ENCODE measurements at regions not wholly inside any gene's neighbourhood (a gene's known extent, or its start where the extent isn't known, plus 50 kb on each side); places are given as distances from the start of the nearest gene placed in this dataset.
A peak's percentile ranks its signal among the peaks of the same experiment; 100 is the strongest.

- no peak overlapping the region for H3K27ac ChIP-seq (ENCODE audit: low read depth, low read length)
- H3K4me3 ChIP-seq (replicated peaks in 1 of 2; ENCODE audit: low read depth in 1 of 2, low read length in 2 of 2): no peak overlapping the region
- ATAC-seq: no peak
- H3K27me3 ChIP-seq (ENCODE audit: insufficient read depth, low read length): no peaks in the 10 kb centered on the region; the same call in 1 of the 2 replicates
- POLR2A ChIA-PET: no interaction called here
- no peak for DNase-seq (ENCODE audit: low read depth, low spot score)
- H4K20me1 ChIP-seq (ENCODE audit: insufficient read depth): no peaks in the 10 kb centered on the region
- RAD21 ChIA-PET (ENCODE audit: low non-redundant PET in 1 of 2, low total read pairs in 2 of 2, uncharacterized antibody in 2 of 2, unreplicated experiment in 2 of 2): no interaction called here
- no peaks in the 10 kb centered on the region for H3K9me3 ChIP-seq (ENCODE audit: control insufficient read depth in 1 of 2, insufficient read depth in 1 of 2, low read depth in 1 of 2, low read length in 2 of 2)
- H3K4me1 ChIP-seq (ENCODE audit: control insufficient read depth in 1 of 2, insufficient read depth in 2 of 2, low read length in 2 of 2): peaks cover 11 to 31% of the 10 kb centered on the region in 2 experiments
- H2AFZ ChIP-seq (ENCODE audit: low read depth, low read length, poor library complexity, severe bottlenecking): no peak overlapping the region
- H3K9ac ChIP-seq (ENCODE audit: low read length): no peak overlapping the region
- TF ChIP-seq FOSL1 (IDR thresholded peaks at IDR 0.05; ENCODE audit: low read depth): no peak
- TF ChIP-seq SIN3A (IDR thresholded peaks at IDR 0.05; ENCODE audit: low read depth): no peak
- TF ChIP-seq POLR2AphosphoS5 (IDR thresholded peaks at IDR 0.05; ENCODE audit: low read depth, low read length): no peak
- TF ChIP-seq TCF7L2 (IDR thresholded peaks at IDR 0.05; ENCODE audit: borderline replicate concordance, extremely low read depth, insufficient read depth, insufficient read length): no peak
- TF ChIP-seq, protein P1, sequence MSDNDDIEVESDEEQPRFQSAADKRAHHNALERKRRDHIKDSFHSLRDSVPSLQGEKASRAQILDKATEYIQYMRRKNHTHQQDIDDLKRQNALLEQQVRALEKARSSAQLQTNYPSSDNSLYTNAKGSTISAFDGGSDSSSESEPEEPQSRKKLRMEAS (IDR thresholded peaks at IDR 0.05): no peak
- TF ChIP-seq EGR1 (IDR thresholded peaks at IDR 0.05; ENCODE audit: low read depth): no peak
- no peak for TF ChIP-seq SRF (IDR thresholded peaks at IDR 0.05; ENCODE audit: low read depth)
- no peaks in the 10 kb centered on the region for H3K36me3 ChIP-seq (ENCODE audit: control insufficient read depth in 1 of 2, insufficient read depth in 2 of 2, low read length in 2 of 2)
- no peaks in the 10 kb centered on the region for H3K9me2 ChIP-seq (ENCODE audit: insufficient read depth)
- BruUV-seq (replicated peaks): no TSS peak
- peak overlapping the region; percentile 11; the same call in 1 of the 2 replicates for H3K4me2 ChIP-seq (ENCODE audit: low read length)
- no peaks in the 10 kb centered on the region for H3K79me2 ChIP-seq (ENCODE audit: insufficient read depth, low read length)
- intact Hi-C loops (cut with micrococcal nuclease): no loop called here
- CTCF ChIA-PET: interaction anchor here (2.0 kb wide), 1 partner anchor 14 kb away, joined by 6 read pairs; no protein-coding TSS in a partner anchor
These were observed 180.4 kb downstream of the UACA start for GRCh38 chr15:70583006-70583405.

DNA sequence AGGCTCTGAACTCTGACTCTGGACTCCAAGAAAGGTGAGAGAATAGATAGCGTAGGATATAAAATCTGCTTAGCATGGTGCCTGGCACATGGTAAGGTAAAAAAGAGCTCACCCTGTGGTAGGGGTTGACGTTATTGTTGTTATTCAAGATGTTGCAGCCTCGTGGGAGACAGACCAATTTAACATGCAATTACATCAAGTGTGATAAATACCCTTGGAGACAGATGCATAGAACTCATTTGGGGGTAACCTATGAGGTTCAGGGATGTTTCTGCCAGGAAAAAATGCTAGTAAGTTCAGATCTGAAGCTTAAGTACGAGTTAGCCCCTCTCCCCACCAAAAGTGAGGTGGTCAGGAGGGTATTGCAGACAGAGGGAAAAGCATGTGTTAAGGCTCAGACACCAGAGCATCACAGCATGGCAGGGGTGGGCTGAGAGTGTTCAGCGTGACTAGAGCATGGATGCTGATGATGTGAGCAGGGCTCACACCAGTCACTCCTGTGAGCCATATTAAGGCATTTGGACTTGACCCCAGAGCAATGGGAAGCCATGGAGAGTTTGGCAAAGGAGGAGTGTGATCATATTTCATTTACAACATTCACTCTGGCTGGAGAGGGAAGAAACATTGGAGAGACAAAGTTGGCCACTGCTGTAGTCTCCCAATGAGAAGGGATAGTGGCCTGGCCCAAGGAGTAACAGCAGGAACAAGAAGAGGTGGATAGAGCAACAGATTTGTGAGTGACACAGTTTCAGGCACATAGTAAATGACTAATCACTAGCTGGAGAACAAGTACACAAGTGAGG lies 181.0 kb downstream of the UACA start:
- Histone ChIP-seq H3K9me3 (ENCODE audit: control insufficient read depth in 1 of 2, insufficient read depth in 1 of 2, low read depth in 1 of 2, low read length in 2 of 2) (no peaks in the 10 kb centered on the region), H3K79me2 (ENCODE audit: insufficient read depth, low read length) (no peaks in the 10 kb centered on the region), H3K27ac (ENCODE audit: low read depth, low read length) (no peak overlapping the region), H3K27me3 (ENCODE audit: insufficient read depth, low read length) (no peaks in the 10 kb centered on the region; the same call in 1 of the 2 replicates), H3K9me2 (ENCODE audit: insufficient read depth) (no peaks in the 10 kb centered on the region), H3K9ac (ENCODE audit: low read length) (no peak overlapping the region), H4K20me1 (ENCODE audit: insufficient read depth) (no peaks in the 10 kb centered on the region), H3K4me1 (ENCODE audit: control insufficient read depth in 1 of 2, insufficient read depth in 2 of 2, low read length in 2 of 2) (peaks cover 11 to 31% of the 10 kb centered on the region in 2 experiments), H2AFZ (ENCODE audit: low read depth, low read length, poor library complexity, severe bottlenecking) (no peak overlapping the region), H3K4me3 (replicated peaks in 1 of 2; ENCODE audit: low read depth in 1 of 2, low read length in 2 of 2) (no peak overlapping the region), H3K4me2 (ENCODE audit: low read length) (peak overlapping the region; percentile 11; the same call in 1 of the 2 replicates), H3K36me3 (ENCODE audit: control insufficient read depth in 1 of 2, insufficient read depth in 2 of 2, low read length in 2 of 2) (no peaks in the 10 kb centered on the region)
- TF ChIP-seq, protein P1 (IDR thresholded peaks at IDR 0.05): no peak
- no peak for ATAC-seq
- ChIA-PET RAD21 (ENCODE audit: low non-redundant PET in 1 of 2, low total read pairs in 2 of 2, uncharacterized antibody in 2 of 2, unreplicated experiment in 2 of 2) (no interaction called here), CTCF (interaction anchor here (2.0 kb wide), 1 partner anchor 13 kb away, joined by 6 read pairs; no protein-coding TSS in a partner anchor), POLR2A (no interaction called here)
- no peak for DNase-seq (ENCODE audit: low read depth, low spot score)
- intact Hi-C loops (cut with micrococcal nuclease): no loop called here
- no TSS peak for BruUV-seq (replicated peaks)
